ENCODE measurements at regions not wholly inside any gene's neighbourhood (a gene's known extent, or its start where the extent isn't known, plus 50 kb on each side); places are given as distances from the start of the nearest gene placed in this dataset.

GRCh38 chr2:82538590-82539279 lies 1920.3 kb downstream of the SUCLG1 start:
- Histone ChIP-seq H3K79me2 (ENCODE audit: insufficient read depth, low read length) (no peaks in the 10 kb centered on the region), H3K9me2 (replicated peaks; ENCODE audit: low read depth, low read length) (no peaks in the 10 kb centered on the region), H3K4me1 (ENCODE audit: insufficient read depth, low read length, poor library complexity, severe bottlenecking) (no peaks in the 10 kb centered on the region), H3K4me2 (ENCODE audit: low read depth, low read length, poor library complexity, severe bottlenecking) (no peak overlapping the region), H3F3A (ENCODE audit: low read depth) (no peaks in the 10 kb centered on the region), H3K9me3 (ENCODE audit: insufficient read depth, low read depth, low read length) (no peaks in the 10 kb centered on the region), H3K4me3 (ENCODE audit: low read length, poor library complexity, severe bottlenecking) (no peak overlapping the region), H4K20me1 (ENCODE audit: insufficient read depth, low read length, poor library complexity, severe bottlenecking) (no peaks in the 10 kb centered on the region), H2AFZ (ENCODE audit: low read length) (no peak overlapping the region), H3K27me3 (ENCODE audit: insufficient read depth, low read length, poor library complexity, severe bottlenecking) (no peaks in the 10 kb centered on the region), H3K9ac (ENCODE audit: low read depth, low read length, poor library complexity, severe bottlenecking) (no peak overlapping the region), H3K36me3 (ENCODE audit: insufficient read depth, low read length) (no peaks in the 10 kb centered on the region)
- TF ChIP-seq EZH2phosphoT487 (IDR thresholded peaks at IDR 0.05; ENCODE audit: borderline replicate concordance) (no peak), CTCF (conservative IDR thresholded peaks at IDR 0.05; ENCODE audit: low read length) (no peak)

- Histone ChIP-seq H3K4me2 (ENCODE audit: low read depth, low read length, poor library complexity, severe bottlenecking) (no peak overlapping the region), H3K79me2 (ENCODE audit: insufficient read depth, low read length) (no peaks in the 10 kb centered on the region), H3K27me3 (ENCODE audit: insufficient read depth, low read length, poor library complexity, severe bottlenecking) (no peaks in the 10 kb centered on the region), H2AFZ (ENCODE audit: low read length) (no peak overlapping the region), H3K9me3 (ENCODE audit: insufficient read depth, low read depth, low read length) (no peaks in the 10 kb centered on the region), H3K4me3 (ENCODE audit: low read length, poor library complexity, severe bottlenecking) (no peak overlapping the region), H3K36me3 (ENCODE audit: insufficient read depth, low read length) (no peaks in the 10 kb centered on the region), H3F3A (ENCODE audit: low read depth) (no peaks in the 10 kb centered on the region), H4K20me1 (ENCODE audit: insufficient read depth, low read length, poor library complexity, severe bottlenecking) (no peaks in the 10 kb centered on the region), H3K9ac (ENCODE audit: low read depth, low read length, poor library complexity, severe bottlenecking) (no peak overlapping the region), H3K4me1 (ENCODE audit: insufficient read depth, low read length, poor library complexity, severe bottlenecking) (no peaks in the 10 kb centered on the region), H3K9me2 (replicated peaks; ENCODE audit: low read depth, low read length) (no peaks in the 10 kb centered on the region)
- TF ChIP-seq EZH2phosphoT487 (IDR thresholded peaks at IDR 0.05; ENCODE audit: borderline replicate concordance): no peak
- no peak for TF ChIP-seq CTCF (conservative IDR thresholded peaks at IDR 0.05; ENCODE audit: low read length)
Measured at GRCh38 chr2:82528288-82528687, 1930.8 kb downstream of the SUCLG1 start.

GRCh38 chr2:82527124-82527523 lies 1932.0 kb downstream of the SUCLG1 start:
- Histone ChIP-seq H3K9ac (ENCODE audit: low read depth, low read length, poor library complexity, severe bottlenecking) (no peak overlapping the region), H4K20me1 (ENCODE audit: insufficient read depth, low read length, poor library complexity, severe bottlenecking) (no peaks in the 10 kb centered on the region), H3K79me2 (ENCODE audit: insufficient read depth, low read length) (no peaks in the 10 kb centered on the region), H3K27me3 (ENCODE audit: insufficient read depth, low read length, poor library complexity, severe bottlenecking) (no peaks in the 10 kb centered on the region), H3F3A (ENCODE audit: low read depth) (no peaks in the 10 kb centered on the region), H2AFZ (ENCODE audit: low read length) (no peak overlapping the region), H3K4me3 (ENCODE audit: low read length, poor library complexity, severe bottlenecking) (no peak overlapping the region), H3K36me3 (ENCODE audit: insufficient read depth, low read length) (no peaks in the 10 kb centered on the region), H3K9me2 (replicated peaks; ENCODE audit: low read depth, low read length) (no peaks in the 10 kb centered on the region), H3K4me2 (ENCODE audit: low read depth, low read length, poor library complexity, severe bottlenecking) (no peak overlapping the region), H3K4me1 (ENCODE audit: insufficient read depth, low read length, poor library complexity, severe bottlenecking) (no peaks in the 10 kb centered on the region), H3K9me3 (ENCODE audit: insufficient read depth, low read depth, low read length) (no peaks in the 10 kb centered on the region)
- no peak for TF ChIP-seq CTCF (conservative IDR thresholded peaks at IDR 0.05; ENCODE audit: low read length)
- TF ChIP-seq EZH2phosphoT487 (IDR thresholded peaks at IDR 0.05; ENCODE audit: borderline replicate concordance): no peak

Measured in Loucy (cell line).